IPS DF 4.7 (cell line): ENCODE measurements at regions not wholly inside any gene's neighbourhood (a gene's known extent, or its start where the extent isn't known, plus 50 kb on each side); places are given as distances from the start of the nearest gene placed in this dataset.
A peak's percentile ranks its signal among the peaks of the same experiment; 100 is the strongest.
"Not testable (repeated sequence)": the region's sequence is repeated elsewhere in the genome, so short reads cannot be mapped to it uniquely, and the experiment has no call there.

Experiments
- DNase-seq: peaks from one replicate; pipeline ENCODE4 v3.0.0-alpha.2; 2013; ENCODE audit warnings: low spot score; ENCODE audit errors: extremely low read depth

- no peak for DNase-seq
These were observed 159.6 kb upstream of the KCNH8 start for GRCh38 chr3:18988614-18989229.

GRCh38 chr3:18987862-18988447 lies 160.4 kb upstream of the KCNH8 start:
- no peak for DNase-seq

- DNase-seq: no peak
These were observed 161.2 kb upstream of the KCNH8 start for GRCh38 chr3:18987070-18987469.

- no peak for DNase-seq
These were observed 165.4 kb upstream of the KCNH8 start for GRCh38 chr3:18982920-18983319.

- DNase-seq: not testable (repeated sequence)
These were observed 172.2 kb upstream of the KCNH8 start for GRCh38 chr3:18976102-18976501.

- DNase-seq: no peak
These were observed 180.2 kb upstream of the KCNH8 start for GRCh38 chr3:18968120-18968519.

- DNase-seq: no peak
These were observed 182.5 kb upstream of the KCNH8 start for GRCh38 chr3:18965781-18966180.

- no peak for DNase-seq
These were observed 183.7 kb upstream of the KCNH8 start for GRCh38 chr3:18964640-18965039.

GRCh38 chr3:18951333-18951732 lies 197.0 kb upstream of the KCNH8 start:
- DNase-seq: no peak

- DNase-seq: peak; percentile 30
These were observed 201.8 kb upstream of the KCNH8 start for GRCh38 chr3:18946524-18946923.

GRCh38 chr3:18937574-18937973 lies 210.7 kb upstream of the KCNH8 start:
- no peak for DNase-seq

GRCh38 chr3:18919158-18919557 lies 229.2 kb upstream of the KCNH8 start:
- no peak for DNase-seq

GRCh38 chr3:18917923-18918322 lies 230.4 kb upstream of the KCNH8 start:
- no peak for DNase-seq

GRCh38 chr3:18902081-18902793 lies 246.1 kb upstream of the KCNH8 start:
- DNase-seq: no peak

GRCh38 chr3:18901571-18901970 lies 246.7 kb upstream of the KCNH8 start:
- no peak for DNase-seq

- DNase-seq: no peak
These were observed 247.3 kb upstream of the KCNH8 start for GRCh38 chr3:18900994-18901393.

- no peak for DNase-seq
These were observed 249.4 kb upstream of the KCNH8 start for GRCh38 chr3:18898911-18899310.

GRCh38 chr3:18892756-18893155 lies 255.6 kb upstream of the KCNH8 start:
- DNase-seq: no peak

GRCh38 chr3:18892047-18892446 lies 256.3 kb upstream of the KCNH8 start:
- no peak for DNase-seq

GRCh38 chr3:18891641-18892040 lies 256.7 kb upstream of the KCNH8 start:
- DNase-seq: no peak

- no peak for DNase-seq
These were observed 257.9 kb upstream of the KCNH8 start for GRCh38 chr3:18890449-18890848.

- DNase-seq: no peak
These were observed 259.5 kb upstream of the KCNH8 start for GRCh38 chr3:18888819-18889218.

GRCh38 chr3:18888370-18888769 lies 259.9 kb upstream of the KCNH8 start:
- DNase-seq: no peak
